ENCODE measurements at regions not wholly inside any gene's neighbourhood (a gene's known extent, or its start where the extent isn't known, plus 50 kb on each side); places are given as distances from the start of the nearest gene placed in this dataset.

GRCh38 chr4:165548702-165549101, 169.9 kb downstream of the CPE start:
- H3K4me3 ChIP-seq (ENCODE audit: low read depth, poor library complexity, severe bottlenecking): no peak overlapping the region
- intact Hi-C loops (cut with DNase I; ENCODE audit: low total_unique reads): no loop called here
- no peak for DNase-seq (ENCODE audit: low spot score in 2 of 2)
- TF ChIP-seq POLR2A (IDR thresholded peaks at IDR 0.05) (no peak), CTCF (IDR thresholded peaks at IDR 0.05) (no peak)
- WGBS, 2 donors: 77 to 90% methylated on average over 2 of the region's 2 CpGs

- WGBS, 2 donors: 81 to 90% methylated on average over 2 of the region's 2 CpGs
- DNase-seq (ENCODE audit: low spot score in 2 of 2): no peak
- TF ChIP-seq CTCF (IDR thresholded peaks at IDR 0.05) (no peak), POLR2A (IDR thresholded peaks at IDR 0.05) (no peak)
Observed at GRCh38 chr4:165553221-165553810, 174.5 kb downstream of the CPE start.

GRCh38 chr4:165555302-165555701, 176.5 kb downstream of the CPE start:
- WGBS, 2 donors: 79 to 89% methylated on average over 5 of the region's 5 CpGs
- intact Hi-C loops (cut with DNase I; ENCODE audit: low total_unique reads): no loop called here
- TF ChIP-seq POLR2A (IDR thresholded peaks at IDR 0.05): no peak
- TF ChIP-seq CTCF (IDR thresholded peaks at IDR 0.05): no peak
- no peak overlapping the region for H3K4me3 ChIP-seq (ENCODE audit: low read depth, poor library complexity, severe bottlenecking)
- no peak for DNase-seq (ENCODE audit: low spot score in 2 of 2)

More at GRCh38 chr4:165553221-165553810, 174.5 kb downstream of the CPE start:
- intact Hi-C loops (cut with DNase I; ENCODE audit: low total_unique reads): no loop called here
- no peak overlapping the region for H3K4me3 ChIP-seq (ENCODE audit: low read depth, poor library complexity, severe bottlenecking)

- TF ChIP-seq CTCF (IDR thresholded peaks at IDR 0.05) (no peak), POLR2A (IDR thresholded peaks at IDR 0.05) (no peak)
- H3K4me3 ChIP-seq (ENCODE audit: low read depth, poor library complexity, severe bottlenecking): no peak overlapping the region
- intact Hi-C loops (cut with DNase I; ENCODE audit: low total_unique reads): no loop called here
- DNase-seq (ENCODE audit: low spot score in 2 of 2): no peak
- 48 to 66% methylated on average over 1 of the region's 1 CpG for WGBS, 2 donors
Observed at GRCh38 chr4:165556383-165556782, 177.6 kb downstream of the CPE start.

- 85 to 91% methylated on average over 4 of the region's 4 CpGs for WGBS, 2 donors
- no peak for DNase-seq (ENCODE audit: low spot score in 2 of 2)
- TF ChIP-seq CTCF (IDR thresholded peaks at IDR 0.05) (no peak), POLR2A (IDR thresholded peaks at IDR 0.05) (no peak)
- intact Hi-C loops (cut with DNase I; ENCODE audit: low total_unique reads): loop anchor here (10.0 kb wide), 1 partner anchor 1874 kb away; no protein-coding TSS in a partner anchor
- H3K4me3 ChIP-seq (ENCODE audit: low read depth, poor library complexity, severe bottlenecking): no peak overlapping the region
Observed at GRCh38 chr4:165560941-165561340, 182.1 kb downstream of the CPE start.

GRCh38 chr4:165563851-165564250, 185.0 kb downstream of the CPE start:
- no peak overlapping the region for H3K4me3 ChIP-seq (ENCODE audit: low read depth, poor library complexity, severe bottlenecking)
- DNase-seq (ENCODE audit: low spot score in 2 of 2): no peak
- TF ChIP-seq POLR2A (IDR thresholded peaks at IDR 0.05) (no peak), CTCF (IDR thresholded peaks at IDR 0.05) (no peak)
- intact Hi-C loops (cut with DNase I; ENCODE audit: low total_unique reads): loop anchor here (10.0 kb wide), 1 partner anchor 1871 kb away; no protein-coding TSS in a partner anchor

Data from lower leg skin (tissue), 4 donors.